ENCODE measurements at regions not wholly inside any gene's neighbourhood (a gene's known extent, or its start where the extent isn't known, plus 50 kb on each side); places are given as distances from the start of the nearest gene placed in this dataset.
A peak's percentile ranks its signal among the peaks of the same experiment; 100 is the strongest.

DNA sequence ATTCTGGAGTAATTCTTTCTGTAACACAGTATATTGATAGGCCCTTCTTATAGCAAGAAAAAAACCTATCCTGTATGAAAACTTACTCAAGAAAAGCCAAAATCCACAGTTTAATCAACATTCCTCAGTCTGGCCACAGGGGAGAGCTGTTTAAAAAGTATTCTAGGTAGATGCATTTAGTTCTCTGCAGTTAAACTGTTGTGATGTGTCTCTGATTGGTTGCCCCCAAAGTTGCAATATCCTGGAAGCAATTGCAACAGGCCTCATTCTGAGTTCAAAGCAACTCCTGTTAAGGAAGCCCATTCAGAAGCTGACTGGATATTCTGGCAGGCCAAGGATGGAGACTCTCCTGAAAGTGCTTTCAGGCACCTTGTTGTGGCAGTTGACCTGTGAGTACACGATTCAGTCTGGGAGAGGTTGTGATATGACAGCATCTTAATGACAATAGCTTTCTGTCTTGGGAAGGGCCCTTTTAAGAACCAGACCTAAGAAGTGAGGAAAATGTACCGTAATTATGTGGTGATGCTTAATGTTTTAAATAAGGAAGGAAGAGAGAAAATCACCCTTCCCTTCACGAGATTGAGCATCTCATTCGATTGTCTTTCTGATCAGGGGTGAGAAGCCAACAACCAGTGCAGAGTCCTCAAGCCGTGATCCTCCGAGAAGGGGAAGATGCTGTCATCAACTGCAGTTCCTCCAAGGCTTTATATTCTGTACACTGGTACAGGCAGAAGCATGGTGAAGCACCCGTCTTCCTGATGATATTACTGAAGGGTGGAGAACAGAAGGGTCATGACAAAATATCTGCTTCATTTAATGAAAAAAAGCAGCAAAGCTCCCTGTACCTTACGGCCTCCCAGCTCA lies 420.7 kb downstream of the DAD1 start (continued):
- TF ChIP-seq, protein P1, sequence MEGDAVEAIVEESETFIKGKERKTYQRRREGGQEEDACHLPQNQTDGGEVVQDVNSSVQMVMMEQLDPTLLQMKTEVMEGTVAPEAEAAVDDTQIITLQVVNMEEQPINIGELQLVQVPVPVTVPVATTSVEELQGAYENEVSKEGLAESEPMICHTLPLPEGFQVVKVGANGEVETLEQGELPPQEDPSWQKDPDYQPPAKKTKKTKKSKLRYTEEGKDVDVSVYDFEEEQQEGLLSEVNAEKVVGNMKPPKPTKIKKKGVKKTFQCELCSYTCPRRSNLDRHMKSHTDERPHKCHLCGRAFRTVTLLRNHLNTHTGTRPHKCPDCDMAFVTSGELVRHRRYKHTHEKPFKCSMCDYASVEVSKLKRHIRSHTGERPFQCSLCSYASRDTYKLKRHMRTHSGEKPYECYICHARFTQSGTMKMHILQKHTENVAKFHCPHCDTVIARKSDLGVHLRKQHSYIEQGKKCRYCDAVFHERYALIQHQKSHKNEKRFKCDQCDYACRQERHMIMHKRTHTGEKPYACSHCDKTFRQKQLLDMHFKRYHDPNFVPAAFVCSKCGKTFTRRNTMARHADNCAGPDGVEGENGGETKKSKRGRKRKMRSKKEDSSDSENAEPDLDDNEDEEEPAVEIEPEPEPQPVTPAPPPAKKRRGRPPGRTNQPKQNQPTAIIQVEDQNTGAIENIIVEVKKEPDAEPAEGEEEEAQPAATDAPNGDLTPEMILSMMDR (IDR thresholded peaks at IDR 0.05; ENCODE audit: control extremely low read depth in 1 of 3, insufficient read depth in 1 of 3, low read depth in 1 of 3, low read length in 3 of 3) = peak in 1 of 3 experiments; percentile 32; a peak in 1 of 4 replicates
- TF ChIP-seq RFX5 (IDR thresholded peaks at IDR 0.05; ENCODE audit: borderline replicate concordance, low read depth, low read length) (no peak), CEBPB (IDR thresholded peaks at IDR 0.05; ENCODE audit: low read depth, low read length) (0 out of 2 replicates have a peak, but pooled peaks have one; percentile 10), EP300 (IDR thresholded peaks at IDR 0.05; ENCODE audit: borderline replicate concordance in 1 of 2, low read depth in 2 of 2, low read length in 2 of 2) (no peak), CBX5 (IDR thresholded peaks at IDR 0.05; ENCODE audit: low read depth, low read length) (no peak), YY1 (IDR thresholded peaks at IDR 0.05; ENCODE audit: low read depth, low read length) (no peak), MAFK (IDR thresholded peaks at IDR 0.05; ENCODE audit: low read depth, low read length) (no peak)
